Motor neuron (in vitro differentiated cells): ENCODE measurements at regions not wholly inside any gene's neighbourhood (a gene's known extent, or its start where the extent isn't known, plus 50 kb on each side); places are given as distances from the start of the nearest gene placed in this dataset.

Experiments
- ATAC-seq, 8 experiments: fragments of 200-7000 bp; cut with Tn5 transposase; replicated peaks in 6 of 8; 2 replicates each; pipeline ENCODE4 v1.8.0; 2021; ENCODE audit warnings: mild to moderate bottlenecking in 8 of 8, moderate library complexity in 8 of 8
- H3K27ac ChIP-seq, 2 donors: fragments of 250-450 bp; sonication (Bioruptor Pico); 2 replicates each; pipeline ENCODE4 v1.9.0; 2021; ENCODE audit warnings: antibody characterized with exemption in 2 of 2, mild to moderate bottlenecking in 2 of 2, moderate library complexity in 1 of 2
- H3K4me1 ChIP-seq, 2 donors: fragments of 250-450 bp; sonication (Bioruptor Pico); replicated peaks in 1 of 2; 2 replicates each; pipeline ENCODE4 v1.6.1; 2021; ENCODE audit warnings: antibody characterized with exemption in 2 of 2, mild to moderate bottlenecking in 2 of 2, moderate library complexity in 1 of 2
- H3K4me3 ChIP-seq, 5 donors: fragments of 250-450 bp; sonication (Bioruptor Pico); 2 replicates each; pipeline ENCODE4 v1.9.0; 2021; ENCODE audit warnings: antibody characterized with exemption in 5 of 5, mild to moderate bottlenecking in 5 of 5, moderate library complexity in 4 of 5
- WGBS, 10 experiments: fragments of 450-650 bp; shearing (Covaris generic); methylation state at CpG; one replicate each; pipeline ENCODE4 v1.0.0; 2022; 5-methylcytosine and 5-hydroxymethylcytosine counted together
- in situ Hi-C, 9 experiments: fragments of 400-800 bp; cut with MboI; loops; one replicate each; pipeline ENCODE4 v1.15.0; 2021; ENCODE audit warnings: low sequenced_read_pairs in 9 of 9, low pct_unique_long_range_greater_than_20kb in 2 of 9; ENCODE audit not compliant: unreplicated experiment in 9 of 9

DNA sequence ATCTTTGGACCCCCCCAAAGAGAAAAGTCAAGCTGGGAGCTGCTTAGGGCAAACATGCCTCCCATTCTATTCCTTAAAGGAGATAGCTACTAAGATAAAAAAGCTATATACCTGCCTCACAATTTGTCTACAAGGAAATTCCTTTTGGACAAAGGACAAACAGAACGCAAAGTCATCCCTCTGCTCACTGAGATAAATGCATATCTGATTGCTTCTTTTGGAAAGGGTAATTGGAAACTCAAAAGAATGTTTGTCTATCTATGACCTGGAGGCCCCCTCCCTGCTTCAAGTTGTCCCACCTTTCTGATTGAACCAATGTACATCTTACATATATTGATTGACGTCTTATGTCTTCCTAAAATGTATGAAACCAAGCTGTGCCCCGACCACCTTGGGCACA lies 80.9 kb upstream of the FUT8 start:
- 71 to 100% (median 93%) methylated on average over 1 to 3 of the region's 3 CpGs; no CpG with 5 or more reads in 1 of the 10 experiments for WGBS, 10 experiments
- Histone ChIP-seq H3K4me3 (no peak overlapping the region), H3K4me1 (peaks cover 0 to 8% of the 10 kb centered on the region in 2 donors), H3K27ac (no peak overlapping the region)
- in situ Hi-C loops, result no loop called here
- no peak for ATAC-seq

DNA sequence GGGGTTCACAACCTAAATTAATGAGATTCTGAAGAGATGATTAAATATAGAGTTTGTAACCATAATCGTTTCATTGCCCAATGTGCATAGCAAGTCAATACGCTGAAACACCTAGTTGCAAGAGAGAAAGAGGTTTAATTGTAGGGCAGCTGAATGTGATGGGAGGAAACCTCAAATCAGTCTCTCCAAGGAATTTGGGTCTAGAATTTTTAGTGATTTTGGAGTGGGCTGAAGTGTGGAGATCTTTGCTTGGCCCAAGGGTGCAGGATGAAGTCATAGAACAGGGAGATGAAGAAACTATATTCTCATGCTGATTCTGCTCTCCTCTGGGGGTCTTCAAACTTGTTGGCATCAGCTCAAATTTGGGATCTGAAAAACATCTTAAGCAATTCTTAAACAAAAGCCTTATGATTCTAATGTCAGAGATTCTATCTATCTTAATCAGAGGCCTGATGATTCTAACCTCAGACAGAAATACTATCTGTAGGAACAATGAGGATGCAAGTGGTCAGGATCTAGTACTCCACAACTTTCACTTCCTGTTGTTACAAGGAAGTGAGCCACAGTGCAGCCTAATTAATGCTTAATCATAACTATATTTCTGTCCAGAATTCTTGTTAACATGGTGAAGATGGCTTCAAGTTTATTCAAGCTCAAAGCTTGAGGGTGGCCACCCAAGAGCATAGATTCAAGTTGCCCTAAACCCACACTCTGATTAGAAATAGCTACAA lies 80.2 kb upstream of the FUT8 start:
- H3K27ac ChIP-seq, result no peak overlapping the region
- peaks cover 0 to 8% of the 10 kb centered on the region in 2 donors for H3K4me1 ChIP-seq
- no peak for ATAC-seq
- H3K4me3 ChIP-seq, result no peak overlapping the region
- in situ Hi-C loops, result no loop called here
- WGBS, 10 experiments, result 79 to 100% (median 94%) methylated on average over 1 to 2 of the region's 2 CpGs; no CpG with 5 or more reads in 3 of the 10 experiments

DNA sequence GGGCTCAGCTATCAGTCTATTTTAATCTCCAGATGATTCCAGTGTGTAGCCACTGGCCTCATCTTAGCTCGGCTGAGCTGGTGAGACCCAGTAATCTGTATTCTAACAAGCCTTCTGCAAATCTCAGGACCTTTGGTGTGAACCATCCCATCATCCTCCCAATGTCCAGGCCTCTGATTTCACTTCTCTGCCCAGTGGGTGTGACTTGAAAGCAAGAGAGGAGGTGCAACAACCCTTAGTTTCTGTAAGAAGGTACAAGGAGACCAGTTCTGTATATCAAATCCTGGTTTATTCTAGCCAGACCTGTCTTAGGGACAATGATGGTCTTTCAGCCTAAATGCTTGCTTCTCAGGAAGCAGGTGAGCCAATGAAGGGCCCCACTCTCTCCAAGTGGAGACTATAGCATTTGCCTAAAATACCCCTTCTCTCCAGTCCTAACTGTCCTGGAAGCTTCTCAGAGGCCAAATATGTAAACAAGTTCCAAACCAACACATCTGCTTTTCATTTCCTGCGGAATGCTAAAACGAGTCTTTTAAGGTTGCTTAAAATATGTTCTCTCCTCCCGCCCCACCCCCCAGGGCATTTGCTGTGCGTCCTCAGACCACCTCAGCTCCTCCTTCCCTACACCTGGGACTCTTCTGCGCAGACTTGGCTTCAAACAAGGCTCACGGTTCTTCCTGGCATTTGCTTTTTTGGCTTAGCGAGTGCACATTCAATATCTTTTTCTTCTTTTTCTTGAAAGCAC lies 78.4 kb upstream of the FUT8 start:
- H3K4me1 ChIP-seq, result peaks cover 0 to 8% of the 10 kb centered on the region in 2 donors
- WGBS, 10 experiments, result 0 to 49% (median 20%) methylated on average over 1 to 8 of the region's 8 CpGs; no CpG with 5 or more reads in 1 of the 10 experiments
- ATAC-seq, result peak in 3 of 8 experiments; percentile 87 to 92 (median 89)
- H3K4me3 ChIP-seq, result no peak overlapping the region
- in situ Hi-C loops, result no loop called here
- no peak overlapping the region for H3K27ac ChIP-seq

DNA sequence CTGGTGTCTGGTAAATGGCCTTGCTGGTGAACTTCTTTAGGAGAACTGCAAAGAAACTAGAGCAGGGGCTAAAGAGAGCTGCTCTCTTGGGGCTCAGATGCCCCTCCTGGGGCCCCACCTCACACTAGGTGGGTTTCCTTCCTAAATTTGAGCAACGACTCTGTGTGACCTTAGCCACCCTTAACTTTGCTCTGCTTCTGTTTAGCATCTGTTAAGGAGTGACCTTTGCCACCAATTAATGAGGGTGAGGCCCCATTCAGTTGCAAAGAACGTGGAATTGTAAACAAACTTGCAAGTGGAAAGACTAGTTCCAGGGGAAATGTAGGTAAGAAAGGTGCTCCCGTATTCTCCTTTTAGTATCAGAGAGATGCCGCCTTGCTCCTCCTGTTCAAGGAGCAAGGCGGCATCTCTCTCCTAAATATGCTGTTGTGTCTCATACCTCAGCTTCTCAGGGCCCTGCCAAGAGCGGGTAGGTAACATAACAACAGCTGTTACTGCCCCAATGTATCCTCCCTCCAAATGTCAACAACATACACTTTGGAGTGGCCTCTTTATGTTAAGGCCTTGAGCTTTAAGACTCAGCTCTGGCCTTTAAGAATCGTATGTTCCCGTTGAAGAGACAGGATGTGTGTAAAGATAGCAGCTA lies 77.6 kb upstream of the FUT8 start:
- no peak overlapping the region for H3K4me3 ChIP-seq
- in situ Hi-C loops, result no loop called here
- no peak overlapping the region for H3K27ac ChIP-seq
- H3K4me1 ChIP-seq, result peaks cover 0 to 8% of the 10 kb centered on the region in 2 donors
- WGBS, 10 experiments, result 29 to 47% (median 35%) methylated on average over 1 to 7 of the region's 8 CpGs; no CpG with 5 or more reads in 2 of the 10 experiments
- ATAC-seq, result peak in 1 of 8 experiments; percentile 11

GRCh38 chr14:65335411-65335947 lies 77.1 kb upstream of the FUT8 start:
- 78 to 100% (median 88%) methylated on average over 1 to 4 of the region's 4 CpGs; no CpG with 5 or more reads in 1 of the 10 experiments for WGBS, 10 experiments

GRCh38 chr14:65336191-65336591 lies 76.3 kb upstream of the FUT8 start:
- Histone ChIP-seq H3K4me3 (no peak overlapping the region), H3K4me1 (peaks cover 0 to 8% of the 10 kb centered on the region in 2 donors), H3K27ac (no peak overlapping the region)
- ATAC-seq, result peak in 2 of 8 experiments; percentile 18 to 46
- 0 to 94% (median 86%) methylated on average over 1 to 2 of the region's 2 CpGs; no CpG with 5 or more reads in 3 of the 10 experiments for WGBS, 10 experiments
- in situ Hi-C loops, result no loop called here

More at GRCh38 chr14:65335411-65335947, 77.1 kb upstream of the FUT8 start:
- peaks cover 0 to 8% of the 10 kb centered on the region in 2 donors for H3K4me1 ChIP-seq
- in situ Hi-C loops, result no loop called here
- no peak for ATAC-seq
- H3K4me3 ChIP-seq, result no peak overlapping the region
- H3K27ac ChIP-seq, result no peak overlapping the region

DNA sequence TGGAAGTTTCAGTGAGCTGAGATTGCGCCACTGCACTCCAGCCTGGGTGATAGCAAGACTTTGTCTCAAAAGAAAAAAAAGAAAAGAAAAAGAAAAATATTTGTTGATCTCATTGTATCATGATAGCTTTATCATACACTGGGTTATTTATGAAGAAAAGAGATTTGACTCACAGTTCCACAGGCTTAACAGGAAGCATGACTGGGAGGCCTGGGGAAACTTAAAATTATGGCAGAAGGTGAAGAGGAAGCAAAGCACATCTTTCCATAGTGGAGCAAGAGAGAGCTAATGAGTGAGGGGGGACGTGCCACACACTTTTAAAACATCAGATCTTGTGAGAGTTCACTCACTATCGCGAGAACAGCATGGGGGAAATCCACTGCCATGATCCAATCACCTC lies 72.7 kb upstream of the FUT8 start:
- no peak for ATAC-seq
- 60 to 100% (median 86%) methylated on average over 1 to 4 of the region's 4 CpGs; no CpG with 5 or more reads in 2 of the 10 experiments for WGBS, 10 experiments
- no peak overlapping the region for H3K27ac ChIP-seq
- H3K4me3 ChIP-seq, result no peak overlapping the region
- H3K4me1 ChIP-seq, result peaks cover 0 to 3% of the 10 kb centered on the region in 2 donors
- in situ Hi-C loops, result no loop called here

GRCh38 chr14:65344011-65344410 lies 68.5 kb upstream of the FUT8 start:
- no peak for ATAC-seq
- WGBS, 10 experiments, result 46 to 100% (median 87%) methylated on average over 1 to 5 of the region's 5 CpGs
- H3K27ac ChIP-seq, result no peak overlapping the region
- in situ Hi-C loops, result no loop called here
- H3K4me1 ChIP-seq, result peaks cover 5 to 8% of the 10 kb centered on the region in 2 donors
- no peak overlapping the region for H3K4me3 ChIP-seq

DNA sequence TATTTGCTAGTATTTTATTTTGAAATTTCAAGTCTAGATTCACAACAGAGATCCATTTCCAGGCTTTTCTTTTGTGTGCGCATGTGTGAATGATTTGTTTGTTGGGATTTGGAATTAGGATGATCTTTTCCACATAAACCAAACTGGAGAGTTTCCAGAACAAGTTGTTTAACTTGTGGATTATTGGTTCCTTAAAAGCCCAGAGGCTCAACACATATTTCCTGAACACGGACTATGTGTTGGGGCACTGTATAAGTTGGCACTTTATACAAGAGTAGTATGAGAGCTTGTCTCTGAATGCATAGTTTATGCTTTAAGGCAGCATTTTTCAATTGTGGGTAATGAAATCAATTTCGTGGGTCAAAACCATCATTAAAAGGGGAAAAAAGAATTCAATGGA lies 67.3 kb upstream of the FUT8 start:
- Histone ChIP-seq H3K4me3 (no peak overlapping the region), H3K4me1 (peaks cover 5 to 8% of the 10 kb centered on the region in 2 donors), H3K27ac (no peak overlapping the region)
- peak in 1 of 8 experiments; percentile 52 for ATAC-seq
- WGBS, 10 experiments, result 25 to 100% (median 84%) methylated on average over 1 to 3 of the region's 3 CpGs
- in situ Hi-C loops, result no loop called here

- 0 to 100% (median 63%) methylated on average over 1 to 5 of the region's 5 CpGs; no CpG with 5 or more reads in 3 of the 10 experiments for WGBS, 10 experiments
- no peak for ATAC-seq
- H3K27ac ChIP-seq, result no peak overlapping the region
- H3K4me1 ChIP-seq, result peaks cover 5 to 8% of the 10 kb centered on the region in 2 donors
- H3K4me3 ChIP-seq, result no peak overlapping the region
- in situ Hi-C loops, result no loop called here
Observed at GRCh38 chr14:65346474-65346873, 66.1 kb upstream of the FUT8 start.

DNA sequence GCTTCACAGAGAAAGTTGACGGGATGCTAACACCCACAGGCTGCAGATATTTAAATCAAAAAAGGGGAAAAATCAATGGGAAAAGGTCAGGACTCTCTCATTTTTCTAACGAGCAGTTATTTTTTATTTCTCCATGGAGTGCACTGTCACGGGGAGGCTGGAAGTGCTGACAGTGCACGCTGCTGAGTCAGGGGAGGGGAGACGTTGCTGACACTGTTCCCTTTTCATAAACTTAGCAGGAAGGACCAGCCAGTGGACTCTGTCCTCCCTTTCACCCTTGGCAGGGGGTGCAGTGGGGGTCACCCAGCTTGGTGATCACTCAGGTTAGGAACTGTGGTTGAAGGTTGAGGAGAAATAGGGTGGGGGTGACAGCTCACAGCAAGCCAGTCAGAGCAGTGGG lies 65.6 kb upstream of the FUT8 start:
- H3K4me3 ChIP-seq, result no peak overlapping the region
- in situ Hi-C loops, result no loop called here
- peak in 5 of 8 experiments; percentile 38 to 69 (median 61) for ATAC-seq
- H3K27ac ChIP-seq, result no peak overlapping the region
- H3K4me1 ChIP-seq, result peaks cover 5 to 8% of the 10 kb centered on the region in 2 donors
- 10 to 60% (median 18%) methylated on average over 1 to 4 of the region's 5 CpGs; no CpG with 5 or more reads in 2 of the 10 experiments for WGBS, 10 experiments

GRCh38 chr14:65348137-65348536 lies 64.4 kb upstream of the FUT8 start:
- Histone ChIP-seq H3K4me3 (no peak overlapping the region), H3K4me1 (peaks cover 5 to 8% of the 10 kb centered on the region in 2 donors), H3K27ac (no peak overlapping the region)
- 0 to 100% (median 88%) methylated on average over 1 to 3 of the region's 3 CpGs; no CpG with 5 or more reads in 2 of the 10 experiments for WGBS, 10 experiments
- ATAC-seq, result no peak
- in situ Hi-C loops, result no loop called here
